Neural cell (in vitro differentiated cells): ENCODE measurements at regions not wholly inside any gene's neighbourhood (a gene's known extent, or its start where the extent isn't known, plus 50 kb on each side); places are given as distances from the start of the nearest gene placed in this dataset.

Experiments used
- H2AFZ ChIP-seq: fragments of 200-600, 300-800 bp; sonication (generic), shearing (Covaris generic); 2 replicates; pipeline ENCODE4 v1.6.0; 2014; ENCODE audit warnings: low read depth, mild to moderate bottlenecking, antibody characterized with exemption, low read length, moderate library complexity
- H3F3A ChIP-seq: fragments of 200-600 bp; shearing (Covaris generic); 2 replicates; pipeline ENCODE4 v1.6.1; 2016; ENCODE audit warnings: mild to moderate bottlenecking, moderate library complexity, mixed read lengths, antibody characterized with exemption, low read length; ENCODE audit not compliant: insufficient read depth, poor library complexity, severe bottlenecking
- H3K27ac ChIP-seq: fragments of 200-600, 300-800 bp; sonication (generic), shearing (Covaris generic); 2 replicates; pipeline ENCODE4 v1.5.1; 2014; ENCODE audit warnings: mild to moderate bottlenecking, low read length, moderate library complexity
- H3K27me3 ChIP-seq: fragments of 300-800, 200-600 bp; sonication (generic), shearing (Covaris generic); 2 replicates; pipeline ENCODE4 v1.6.0; 2014; ENCODE audit warnings: mild to moderate bottlenecking, low read depth, low read length, moderate library complexity; ENCODE audit not compliant: insufficient read depth
- H3K36me3 ChIP-seq: fragments of 300-800, 200-600 bp; sonication (generic), shearing (Covaris generic); 2 replicates; pipeline ENCODE4 v1.5.1; 2014; ENCODE audit warnings: mild to moderate bottlenecking, antibody characterized with exemption, low read length, moderate library complexity; ENCODE audit not compliant: insufficient read depth
- H3K4me2 ChIP-seq: fragments of 300-800, 200-600 bp; sonication (generic), shearing (Covaris generic); 2 replicates; pipeline ENCODE4 v1.6.0; 2014; ENCODE audit warnings: mild to moderate bottlenecking, low read length
- H3K4me3 ChIP-seq: fragments of 300-800, 200-600 bp; sonication (generic), shearing (Covaris generic); 2 replicates; pipeline ENCODE4 v1.5.1; 2014; ENCODE audit warnings: mild to moderate bottlenecking, low read length, moderate library complexity
- H3K79me2 ChIP-seq: fragments of 200-600 bp; shearing (Covaris generic); replicated peaks from 2 replicates; pipeline ENCODE4 v1.6.0; 2014; ENCODE audit warnings: mild to moderate bottlenecking, low read length, moderate library complexity; ENCODE audit not compliant: insufficient read depth
- H3K9ac ChIP-seq: fragments of 300-800, 200-600 bp; sonication (generic), shearing (Covaris generic); 2 replicates; pipeline ENCODE4 v1.6.1; 2016; ENCODE audit warnings: mild to moderate bottlenecking, low read length, mixed read lengths
- H3K9me2 ChIP-seq: fragments of 200-600 bp; shearing (Covaris generic); 2 replicates; pipeline ENCODE4 v1.6.1; 2016; ENCODE audit warnings: mild to moderate bottlenecking, low read length, mixed read lengths; ENCODE audit not compliant: insufficient read depth
- H3K9me3 ChIP-seq: fragments of 200-600, 300-800 bp; sonication (generic), shearing (Covaris generic); 2 replicates; pipeline ENCODE4 v1.6.1; 2016; ENCODE audit warnings: mild to moderate bottlenecking, mixed run types, low read length, moderate library complexity, mixed read lengths
- H4K20me1 ChIP-seq: fragments of 200-600 bp; shearing (Covaris generic); 2 replicates; pipeline ENCODE4 v1.6.1; 2016; ENCODE audit warnings: mild to moderate bottlenecking, mixed run types; ENCODE audit not compliant: insufficient read depth
- CTCF ChIP-seq: fragments of 450-650 bp; IDR thresholded peaks from 2 replicates; pipeline ENCODE4 v1.5.1; 2014; ENCODE audit warnings: antibody characterized with exemption, mild to moderate bottlenecking, moderate library complexity; ENCODE audit not compliant: poor library complexity, severe bottlenecking
- EP300 ChIP-seq: fragments of 450-650 bp; conservative IDR thresholded peaks from 2 replicates; pipeline ENCODE4 v1.6.1; 2014; ENCODE audit warnings: antibody characterized with exemption, mild to moderate bottlenecking, moderate library complexity; ENCODE audit not compliant: poor library complexity, severe bottlenecking
- EZH2 ChIP-seq: fragments of 200-600, 300-800 bp; shearing (Covaris generic), sonication (generic); IDR thresholded peaks from 2 replicates; pipeline ENCODE4 v1.6.1; 2014; ENCODE audit warnings: antibody characterized with exemption, low read length, borderline replicate concordance, mild to moderate bottlenecking; ENCODE audit not compliant: insufficient read depth, poor library complexity, severe bottlenecking
- MXI1 ChIP-seq: fragments of 450-650 bp; conservative IDR thresholded peaks from 2 replicates; pipeline ENCODE4 v1.6.1; 2014; ENCODE audit warnings: antibody characterized with exemption, mild to moderate bottlenecking; ENCODE audit not compliant: poor library complexity, severe bottlenecking
- POLR2AphosphoS5 ChIP-seq: IDR thresholded peaks from 2 replicates; pipeline ENCODE4 v1.6.1; 2012
- RAD21 ChIP-seq: fragments of 450-650 bp; conservative IDR thresholded peaks from 2 replicates; pipeline ENCODE4 v1.6.1; 2014; ENCODE audit warnings: antibody characterized with exemption, mild to moderate bottlenecking, moderate library complexity
- REST ChIP-seq: IDR thresholded peaks from 2 replicates; pipeline ENCODE4 v1.6.1; 2012; ENCODE audit warnings: borderline replicate concordance
- SMC3 ChIP-seq: fragments of 450-650 bp; conservative IDR thresholded peaks from 2 replicates; pipeline ENCODE4 v1.6.1; 2014; ENCODE audit warnings: antibody characterized with exemption, mild to moderate bottlenecking, moderate library complexity; ENCODE audit not compliant: poor library complexity
- TAF1 ChIP-seq: IDR thresholded peaks from 2 replicates; pipeline ENCODE4 v1.6.1; 2012; ENCODE audit warnings: low read depth

GRCh38 chr3:161770484-161771386 lies 274.1 kb downstream of the OTOL1 start:
- Histone ChIP-seq H3K27ac (no peak overlapping the region), H3K4me3 (no peak overlapping the region), H3K4me2 (no peak overlapping the region), H3K9me2 (no peaks in the 10 kb centered on the region), H3K27me3 (no peaks in the 10 kb centered on the region), H3K36me3 (no peaks in the 10 kb centered on the region), H3K79me2 (no peaks in the 10 kb centered on the region), H3K9me3 (no peaks in the 10 kb centered on the region), H3F3A (no peaks in the 10 kb centered on the region), H3K9ac (no peak overlapping the region), H4K20me1 (no peaks in the 10 kb centered on the region), H2AFZ (no peak overlapping the region)
- no peak for TF ChIP-seq RAD21
- no peak for TF ChIP-seq CTCF
- no peak for TF ChIP-seq POLR2AphosphoS5
- TF ChIP-seq SMC3, result no peak
- no peak for TF ChIP-seq REST
- TF ChIP-seq TAF1, result no peak
- TF ChIP-seq EP300, result no peak
- TF ChIP-seq MXI1, result no peak
- no peak for TF ChIP-seq EZH2

- no peaks in the 10 kb centered on the region for H3K79me2 ChIP-seq
- no peaks in the 10 kb centered on the region for H3K27me3 ChIP-seq
- TF ChIP-seq MXI1, result no peak
- no peak for TF ChIP-seq SMC3
- no peak for TF ChIP-seq CTCF
- no peak for TF ChIP-seq TAF1
- no peak for TF ChIP-seq EZH2
- no peak for TF ChIP-seq EP300
- no peak for TF ChIP-seq RAD21
- no peak for TF ChIP-seq REST
- TF ChIP-seq POLR2AphosphoS5, result no peak
- no peak overlapping the region for H3K27ac ChIP-seq
- H4K20me1 ChIP-seq, result no peaks in the 10 kb centered on the region
- no peaks in the 10 kb centered on the region for H3K36me3 ChIP-seq
- H3F3A ChIP-seq, result no peaks in the 10 kb centered on the region
- H3K9ac ChIP-seq, result no peak overlapping the region
- H3K9me3 ChIP-seq, result no peaks in the 10 kb centered on the region
- H2AFZ ChIP-seq, result no peak overlapping the region
- H3K9me2 ChIP-seq, result no peaks in the 10 kb centered on the region
- no peak overlapping the region for H3K4me2 ChIP-seq
- H3K4me3 ChIP-seq, result no peak overlapping the region
Measured at GRCh38 chr3:161781381-161781780, 284.8 kb downstream of the OTOL1 start.
